Liver (tissue), 3 donors: ENCODE measurements at regions not wholly inside any gene's neighbourhood (a gene's known extent, or its start where the extent isn't known, plus 50 kb on each side); places are given as distances from the start of the nearest gene placed in this dataset.

Experiments
- RAD21 ChIP-seq, 2 donors: IDR thresholded peaks; 2 replicates each; pipeline ENCODE4 v1.6.1; 2016; ENCODE audit warnings: antibody characterized with exemption in 2 of 2, mild to moderate bottlenecking in 2 of 2
- YY1 ChIP-seq: IDR thresholded peaks from 2 replicates; pipeline ENCODE4 v1.6.1; 2016; ENCODE audit warnings: antibody characterized with exemption, mild to moderate bottlenecking
- TF ChIP-seq, protein P1 (sequence below): IDR thresholded peaks from 2 replicates; pipeline ENCODE4 v1.6.1; 2016; ENCODE audit warnings: antibody characterized with exemption
- TF ChIP-seq, protein P2 (sequence below): fragments of 150-350 bp; IDR thresholded peaks from 2 replicates; pipeline ENCODE4 v1.5.1; 2017; ENCODE audit warnings: improper control_type of control experiment, low read depth, low read length; ENCODE audit not compliant: missing input control
- donor health status: healthy.
- donor health status: healthy.

GRCh38 chr6:155828989-155829388 is 373.4 kb upstream of the NOX3 start:
- TF ChIP-seq RAD21 (IDR thresholded peaks at IDR 0.05), result no peak
- TF ChIP-seq, protein P1, sequence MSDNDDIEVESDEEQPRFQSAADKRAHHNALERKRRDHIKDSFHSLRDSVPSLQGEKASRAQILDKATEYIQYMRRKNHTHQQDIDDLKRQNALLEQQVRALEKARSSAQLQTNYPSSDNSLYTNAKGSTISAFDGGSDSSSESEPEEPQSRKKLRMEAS, result no peak
- no peak for TF ChIP-seq YY1
- TF ChIP-seq, protein P2, sequence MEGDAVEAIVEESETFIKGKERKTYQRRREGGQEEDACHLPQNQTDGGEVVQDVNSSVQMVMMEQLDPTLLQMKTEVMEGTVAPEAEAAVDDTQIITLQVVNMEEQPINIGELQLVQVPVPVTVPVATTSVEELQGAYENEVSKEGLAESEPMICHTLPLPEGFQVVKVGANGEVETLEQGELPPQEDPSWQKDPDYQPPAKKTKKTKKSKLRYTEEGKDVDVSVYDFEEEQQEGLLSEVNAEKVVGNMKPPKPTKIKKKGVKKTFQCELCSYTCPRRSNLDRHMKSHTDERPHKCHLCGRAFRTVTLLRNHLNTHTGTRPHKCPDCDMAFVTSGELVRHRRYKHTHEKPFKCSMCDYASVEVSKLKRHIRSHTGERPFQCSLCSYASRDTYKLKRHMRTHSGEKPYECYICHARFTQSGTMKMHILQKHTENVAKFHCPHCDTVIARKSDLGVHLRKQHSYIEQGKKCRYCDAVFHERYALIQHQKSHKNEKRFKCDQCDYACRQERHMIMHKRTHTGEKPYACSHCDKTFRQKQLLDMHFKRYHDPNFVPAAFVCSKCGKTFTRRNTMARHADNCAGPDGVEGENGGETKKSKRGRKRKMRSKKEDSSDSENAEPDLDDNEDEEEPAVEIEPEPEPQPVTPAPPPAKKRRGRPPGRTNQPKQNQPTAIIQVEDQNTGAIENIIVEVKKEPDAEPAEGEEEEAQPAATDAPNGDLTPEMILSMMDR, result no peak
